Brain microvascular endothelial cell (primary cell): ENCODE measurements at regions not wholly inside any gene's neighbourhood (a gene's known extent, or its start where the extent isn't known, plus 50 kb on each side); places are given as distances from the start of the nearest gene placed in this dataset.

Experiments
- DNase-seq: peaks from one replicate; pipeline ENCODE4 v3.0.0-alpha.2; 2020
- H3K27ac ChIP-seq: fragments of 250-450 bp; sonication (Bioruptor Pico); 2 replicates; pipeline ENCODE4 v1.5.1; 2020; ENCODE audit warnings: mild to moderate bottlenecking, moderate library complexity
- H3K27me3 ChIP-seq: fragments of 250-450 bp; sonication (Bioruptor Pico); replicated peaks from 2 replicates; pipeline ENCODE4 v1.5.1; 2020; ENCODE audit warnings: mild to moderate bottlenecking
- H3K36me3 ChIP-seq: fragments of 250-450 bp; sonication (Bioruptor Pico); replicated peaks from 2 replicates; pipeline ENCODE4 v1.5.1; 2020; ENCODE audit warnings: mild to moderate bottlenecking
- H3K4me3 ChIP-seq: 2 replicates; pipeline ENCODE4 v1.5.1; 2011; ENCODE audit warnings: low read depth, mild to moderate bottlenecking, control low read depth, low read length, moderate library complexity
- in situ Hi-C: cut with HindIII; loops from 2 replicates; pipeline ENCODE4 v1.10.0; 2017; ENCODE audit warnings: low sequenced_read_pairs, low pct_ligation_motif_present
- TF ChIP-seq, protein P1 (sequence below): IDR thresholded peaks from 2 replicates; pipeline ENCODE4 v1.5.1; 2011; ENCODE audit warnings: low read depth, mild to moderate bottlenecking, moderate library complexity, low read length, control low read depth, inconsistent platforms; ENCODE audit errors: missing control alignments

DNA sequence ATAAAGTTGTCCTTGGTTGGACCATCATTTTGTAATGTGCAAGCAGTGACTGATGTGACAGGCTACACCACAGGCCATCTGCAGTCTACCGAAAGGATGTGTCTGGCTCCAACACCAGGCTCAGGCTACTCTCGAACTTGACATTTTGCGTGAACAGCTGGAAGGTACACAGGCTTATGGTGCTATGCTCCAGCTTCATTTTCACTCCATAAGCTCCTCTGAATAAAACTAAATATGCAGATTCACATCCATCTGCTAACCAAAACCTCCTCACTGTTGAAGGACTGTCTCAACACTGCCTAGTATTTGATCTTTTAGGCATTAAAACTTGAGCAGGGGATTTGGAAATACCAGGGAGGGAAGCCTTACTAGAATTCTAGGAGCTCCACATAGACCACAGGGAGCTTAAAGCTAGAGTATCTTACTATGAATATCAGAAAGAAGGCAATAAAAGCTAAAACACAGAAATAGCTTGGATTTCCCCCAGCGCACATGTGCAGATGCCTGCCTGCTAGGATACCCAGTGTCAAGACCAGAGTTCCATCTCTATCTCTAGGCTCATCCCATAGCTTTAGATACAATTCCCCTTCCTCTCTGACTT lies 383.9 kb upstream of the FAT3 start:
- DNase-seq = no peak
- in situ Hi-C loops = no loop called here
- Histone ChIP-seq H3K36me3 (no peaks in the 10 kb centered on the region), H3K4me3 (no peak overlapping the region), H3K27me3 (no peaks in the 10 kb centered on the region), H3K27ac (no peak overlapping the region)
- TF ChIP-seq, protein P1, sequence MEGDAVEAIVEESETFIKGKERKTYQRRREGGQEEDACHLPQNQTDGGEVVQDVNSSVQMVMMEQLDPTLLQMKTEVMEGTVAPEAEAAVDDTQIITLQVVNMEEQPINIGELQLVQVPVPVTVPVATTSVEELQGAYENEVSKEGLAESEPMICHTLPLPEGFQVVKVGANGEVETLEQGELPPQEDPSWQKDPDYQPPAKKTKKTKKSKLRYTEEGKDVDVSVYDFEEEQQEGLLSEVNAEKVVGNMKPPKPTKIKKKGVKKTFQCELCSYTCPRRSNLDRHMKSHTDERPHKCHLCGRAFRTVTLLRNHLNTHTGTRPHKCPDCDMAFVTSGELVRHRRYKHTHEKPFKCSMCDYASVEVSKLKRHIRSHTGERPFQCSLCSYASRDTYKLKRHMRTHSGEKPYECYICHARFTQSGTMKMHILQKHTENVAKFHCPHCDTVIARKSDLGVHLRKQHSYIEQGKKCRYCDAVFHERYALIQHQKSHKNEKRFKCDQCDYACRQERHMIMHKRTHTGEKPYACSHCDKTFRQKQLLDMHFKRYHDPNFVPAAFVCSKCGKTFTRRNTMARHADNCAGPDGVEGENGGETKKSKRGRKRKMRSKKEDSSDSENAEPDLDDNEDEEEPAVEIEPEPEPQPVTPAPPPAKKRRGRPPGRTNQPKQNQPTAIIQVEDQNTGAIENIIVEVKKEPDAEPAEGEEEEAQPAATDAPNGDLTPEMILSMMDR = no peak

DNA sequence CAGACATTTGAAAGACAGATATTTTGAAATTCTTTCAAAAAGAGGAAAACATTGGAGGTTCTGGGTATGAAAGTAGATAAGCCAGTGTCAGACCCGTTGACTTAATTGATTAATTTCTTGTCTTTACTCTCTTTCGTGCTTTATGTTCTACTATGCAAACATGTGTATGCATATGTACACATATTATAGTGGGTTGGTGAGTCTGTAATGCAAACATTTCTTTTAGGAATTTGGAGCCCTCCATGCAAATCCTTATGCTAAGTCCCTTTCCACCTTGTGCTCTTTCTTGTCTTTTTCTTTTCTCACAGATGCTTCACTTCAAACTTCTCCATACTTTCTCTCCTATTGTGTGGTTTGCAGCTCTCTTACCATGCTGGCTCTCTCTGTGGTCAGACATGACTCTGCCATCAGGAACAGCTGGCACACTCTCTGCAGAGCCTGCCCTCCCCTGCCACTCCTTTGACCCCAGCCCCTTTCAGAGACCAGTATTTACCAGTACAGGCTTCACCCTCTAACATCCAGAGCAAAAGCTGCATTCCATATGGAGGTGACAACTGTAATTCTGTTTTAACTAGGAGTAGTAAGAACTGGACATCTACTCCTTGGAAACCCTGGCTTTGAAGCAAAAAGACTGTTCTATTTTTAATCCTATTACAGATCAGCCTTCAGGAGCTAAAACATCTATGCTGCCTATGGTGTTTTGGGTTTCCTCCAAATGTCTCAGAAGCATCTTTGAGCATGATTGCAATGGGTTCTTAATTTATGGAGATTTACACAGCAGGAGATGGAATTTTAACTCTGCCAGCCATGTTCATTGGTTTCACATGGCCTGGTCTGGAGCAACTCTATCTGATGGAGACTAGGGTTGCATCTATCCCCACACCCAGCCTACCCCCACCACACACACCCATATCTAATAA lies 386.9 kb upstream of the FAT3 start:
- no peak overlapping the region for H3K27ac ChIP-seq
- in situ Hi-C loops = no loop called here

DNA sequence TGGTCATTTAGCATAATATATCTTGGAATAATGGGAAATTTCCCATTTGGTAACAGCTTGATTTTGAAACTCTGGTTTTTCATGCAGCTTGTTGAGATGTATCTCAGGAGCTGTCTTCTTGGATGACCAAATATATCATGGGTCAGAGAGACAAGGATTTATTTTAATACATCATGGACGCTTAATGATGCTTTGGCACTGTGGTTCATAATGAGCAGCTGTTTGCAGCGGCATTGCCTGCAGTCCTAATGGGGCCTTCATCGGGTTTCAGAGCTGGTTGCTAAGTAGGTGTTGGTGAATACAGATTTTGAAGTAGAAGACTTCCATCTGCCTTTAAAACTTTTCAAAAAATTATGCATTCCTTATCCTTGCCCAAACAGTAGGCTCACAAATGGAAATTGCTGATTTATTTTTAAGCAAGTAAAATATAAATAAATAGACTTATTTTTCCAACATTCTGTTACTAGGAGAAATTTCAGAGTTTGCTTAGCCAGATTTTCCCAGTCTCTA lies 389.5 kb upstream of the FAT3 start:
- in situ Hi-C loops = no loop called here
- no peak overlapping the region for H3K27ac ChIP-seq
- no peak for DNase-seq

More for the DNA sequence above, 386.9 kb upstream of the FAT3 start:
- DNase-seq = no peak
- no peak overlapping the region for H3K4me3 ChIP-seq
- no peaks in the 10 kb centered on the region for H3K36me3 ChIP-seq
- TF ChIP-seq, protein P1 = no peak
- no peaks in the 10 kb centered on the region for H3K27me3 ChIP-seq

DNA sequence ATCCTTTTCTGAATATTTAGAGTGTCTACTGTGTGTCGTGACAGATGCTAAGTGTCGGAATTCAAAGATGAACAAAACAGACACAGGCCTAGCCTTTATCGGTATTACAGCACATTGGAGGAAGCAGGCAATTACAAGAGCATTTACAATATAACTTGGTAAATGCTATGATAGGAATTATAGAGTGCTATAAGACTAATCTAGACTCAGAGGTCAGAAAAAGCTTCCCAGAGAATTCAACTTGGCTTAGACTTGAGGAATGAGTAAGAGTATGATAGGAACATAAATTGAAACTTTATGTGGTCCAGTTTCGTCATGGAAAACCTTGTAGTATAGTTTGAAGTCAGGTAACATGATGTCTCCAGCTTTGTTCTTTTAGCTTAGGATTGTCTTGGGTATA lies 395.7 kb upstream of the FAT3 start:
- no peak overlapping the region for H3K27ac ChIP-seq
- DNase-seq = no peak
- in situ Hi-C loops = no loop called here
- no peak overlapping the region for H3K4me3 ChIP-seq
- H3K27me3 ChIP-seq = no peaks in the 10 kb centered on the region
- TF ChIP-seq, protein P1 = no peak
- H3K36me3 ChIP-seq = no peaks in the 10 kb centered on the region

More for the DNA sequence above, 389.5 kb upstream of the FAT3 start:
- Histone ChIP-seq H3K27me3 (no peaks in the 10 kb centered on the region), H3K36me3 (no peaks in the 10 kb centered on the region), H3K4me3 (no peak overlapping the region)
- TF ChIP-seq, protein P1 = no peak

DNA sequence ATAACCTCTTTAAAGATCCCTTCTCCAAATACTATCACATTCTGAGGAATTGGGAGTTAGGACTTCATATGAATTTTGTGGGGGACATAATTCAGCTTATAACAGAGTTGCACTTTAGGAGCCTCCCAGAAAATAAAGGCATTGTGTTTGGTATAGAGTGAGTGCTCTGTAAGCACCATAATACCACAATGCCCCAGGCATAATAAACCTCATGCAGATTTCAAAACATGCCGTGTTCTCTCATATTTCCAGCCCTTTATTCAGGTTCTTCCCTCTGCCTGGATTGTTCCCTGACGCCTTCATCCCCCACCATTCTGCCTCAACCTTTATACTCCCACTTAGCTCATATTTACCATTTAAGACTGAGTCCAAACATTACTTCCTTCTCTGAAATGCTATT lies 398.8 kb upstream of the FAT3 start:
- in situ Hi-C loops = no loop called here
- no peak for DNase-seq
- Histone ChIP-seq H3K27ac (no peak overlapping the region), H3K27me3 (no peaks in the 10 kb centered on the region), H3K4me3 (no peak overlapping the region), H3K36me3 (no peaks in the 10 kb centered on the region)
- TF ChIP-seq, protein P1 = no peak
